Neural cell (in vitro differentiated cells): ENCODE measurements at regions not wholly inside any gene's neighbourhood (a gene's known extent, or its start where the extent isn't known, plus 50 kb on each side); places are given as distances from the start of the nearest gene placed in this dataset.

Experiments
- H2AFZ ChIP-seq: fragments of 200-600, 300-800 bp; sonication (generic), shearing (Covaris generic); 2 replicates; pipeline ENCODE4 v1.6.0; 2014; ENCODE audit warnings: low read depth, mild to moderate bottlenecking, antibody characterized with exemption, low read length, moderate library complexity
- H3F3A ChIP-seq: fragments of 200-600 bp; shearing (Covaris generic); 2 replicates; pipeline ENCODE4 v1.6.1; 2016; ENCODE audit warnings: mild to moderate bottlenecking, moderate library complexity, mixed read lengths, antibody characterized with exemption, low read length; ENCODE audit not compliant: insufficient read depth, poor library complexity, severe bottlenecking
- H3K27ac ChIP-seq: fragments of 200-600, 300-800 bp; sonication (generic), shearing (Covaris generic); 2 replicates; pipeline ENCODE4 v1.5.1; 2014; ENCODE audit warnings: mild to moderate bottlenecking, low read length, moderate library complexity
- H3K27me3 ChIP-seq: fragments of 300-800, 200-600 bp; sonication (generic), shearing (Covaris generic); 2 replicates; pipeline ENCODE4 v1.6.0; 2014; ENCODE audit warnings: mild to moderate bottlenecking, low read depth, low read length, moderate library complexity; ENCODE audit not compliant: insufficient read depth
- H3K36me3 ChIP-seq: fragments of 300-800, 200-600 bp; sonication (generic), shearing (Covaris generic); 2 replicates; pipeline ENCODE4 v1.5.1; 2014; ENCODE audit warnings: mild to moderate bottlenecking, antibody characterized with exemption, low read length, moderate library complexity; ENCODE audit not compliant: insufficient read depth
- H3K4me2 ChIP-seq: fragments of 300-800, 200-600 bp; sonication (generic), shearing (Covaris generic); 2 replicates; pipeline ENCODE4 v1.6.0; 2014; ENCODE audit warnings: mild to moderate bottlenecking, low read length
- H3K4me3 ChIP-seq: fragments of 300-800, 200-600 bp; sonication (generic), shearing (Covaris generic); 2 replicates; pipeline ENCODE4 v1.5.1; 2014; ENCODE audit warnings: mild to moderate bottlenecking, low read length, moderate library complexity
- H3K79me2 ChIP-seq: fragments of 200-600 bp; shearing (Covaris generic); replicated peaks from 2 replicates; pipeline ENCODE4 v1.6.0; 2014; ENCODE audit warnings: mild to moderate bottlenecking, low read length, moderate library complexity; ENCODE audit not compliant: insufficient read depth
- H3K9ac ChIP-seq: fragments of 300-800, 200-600 bp; sonication (generic), shearing (Covaris generic); 2 replicates; pipeline ENCODE4 v1.6.1; 2016; ENCODE audit warnings: mild to moderate bottlenecking, low read length, mixed read lengths
- H3K9me2 ChIP-seq: fragments of 200-600 bp; shearing (Covaris generic); 2 replicates; pipeline ENCODE4 v1.6.1; 2016; ENCODE audit warnings: mild to moderate bottlenecking, low read length, mixed read lengths; ENCODE audit not compliant: insufficient read depth
- H3K9me3 ChIP-seq: fragments of 200-600, 300-800 bp; sonication (generic), shearing (Covaris generic); 2 replicates; pipeline ENCODE4 v1.6.1; 2016; ENCODE audit warnings: mild to moderate bottlenecking, mixed run types, low read length, moderate library complexity, mixed read lengths
- H4K20me1 ChIP-seq: fragments of 200-600 bp; shearing (Covaris generic); 2 replicates; pipeline ENCODE4 v1.6.1; 2016; ENCODE audit warnings: mild to moderate bottlenecking, mixed run types; ENCODE audit not compliant: insufficient read depth
- CTCF ChIP-seq: fragments of 450-650 bp; IDR thresholded peaks from 2 replicates; pipeline ENCODE4 v1.5.1; 2014; ENCODE audit warnings: antibody characterized with exemption, mild to moderate bottlenecking, moderate library complexity; ENCODE audit not compliant: poor library complexity, severe bottlenecking
- EP300 ChIP-seq: fragments of 450-650 bp; conservative IDR thresholded peaks from 2 replicates; pipeline ENCODE4 v1.6.1; 2014; ENCODE audit warnings: antibody characterized with exemption, mild to moderate bottlenecking, moderate library complexity; ENCODE audit not compliant: poor library complexity, severe bottlenecking
- EZH2 ChIP-seq: fragments of 200-600, 300-800 bp; shearing (Covaris generic), sonication (generic); IDR thresholded peaks from 2 replicates; pipeline ENCODE4 v1.6.1; 2014; ENCODE audit warnings: antibody characterized with exemption, low read length, borderline replicate concordance, mild to moderate bottlenecking; ENCODE audit not compliant: insufficient read depth, poor library complexity, severe bottlenecking
- MXI1 ChIP-seq: fragments of 450-650 bp; conservative IDR thresholded peaks from 2 replicates; pipeline ENCODE4 v1.6.1; 2014; ENCODE audit warnings: antibody characterized with exemption, mild to moderate bottlenecking; ENCODE audit not compliant: poor library complexity, severe bottlenecking
- POLR2AphosphoS5 ChIP-seq: IDR thresholded peaks from 2 replicates; pipeline ENCODE4 v1.6.1; 2012
- RAD21 ChIP-seq: fragments of 450-650 bp; conservative IDR thresholded peaks from 2 replicates; pipeline ENCODE4 v1.6.1; 2014; ENCODE audit warnings: antibody characterized with exemption, mild to moderate bottlenecking, moderate library complexity
- REST ChIP-seq: IDR thresholded peaks from 2 replicates; pipeline ENCODE4 v1.6.1; 2012; ENCODE audit warnings: borderline replicate concordance
- SMC3 ChIP-seq: fragments of 450-650 bp; conservative IDR thresholded peaks from 2 replicates; pipeline ENCODE4 v1.6.1; 2014; ENCODE audit warnings: antibody characterized with exemption, mild to moderate bottlenecking, moderate library complexity; ENCODE audit not compliant: poor library complexity
- TAF1 ChIP-seq: IDR thresholded peaks from 2 replicates; pipeline ENCODE4 v1.6.1; 2012; ENCODE audit warnings: low read depth

- Histone ChIP-seq H3K27ac (no peak overlapping the region), H3K4me2 (no peak overlapping the region), H3K9me3 (no peaks in the 10 kb centered on the region), H3K27me3 (no peaks in the 10 kb centered on the region), H2AFZ (no peak overlapping the region), H3K9ac (no peak overlapping the region), H3F3A (no peaks in the 10 kb centered on the region), H3K4me3 (no peak overlapping the region), H3K9me2 (no peaks in the 10 kb centered on the region), H4K20me1 (no peaks in the 10 kb centered on the region), H3K79me2 (peaks cover 19% of the 10 kb centered on the region), H3K36me3 (no peaks in the 10 kb centered on the region)
- TF ChIP-seq SMC3 (no peak), EZH2 (no peak), EP300 (no peak), REST (no peak), RAD21 (no peak), TAF1 (no peak), CTCF (no peak), MXI1 (no peak), POLR2AphosphoS5 (no peak)
These were observed 112.8 kb upstream of the PRSS3 start for GRCh38 chr9:33682551-33682950.

GRCh38 chr9:33684831-33685230 lies 110.5 kb upstream of the PRSS3 start:
- Histone ChIP-seq H4K20me1 (no peaks in the 10 kb centered on the region), H3K9ac (no peak overlapping the region), H3K27ac (no peak overlapping the region), H2AFZ (no peak overlapping the region), H3K36me3 (no peaks in the 10 kb centered on the region), H3K4me2 (no peak overlapping the region), H3K9me2 (no peaks in the 10 kb centered on the region), H3K4me3 (no peak overlapping the region), H3K27me3 (no peaks in the 10 kb centered on the region), H3K9me3 (no peaks in the 10 kb centered on the region), H3F3A (no peaks in the 10 kb centered on the region), H3K79me2 (no peaks in the 10 kb centered on the region)
- TF ChIP-seq POLR2AphosphoS5 (no peak), RAD21 (no peak), EP300 (no peak), EZH2 (no peak), SMC3 (no peak), CTCF (no peak), MXI1 (no peak), TAF1 (no peak), REST (no peak)
